ENCODE measurements at regions not wholly inside any gene's neighbourhood (a gene's known extent, or its start where the extent isn't known, plus 50 kb on each side); places are given as distances from the start of the nearest gene placed in this dataset.

- Histone ChIP-seq H4K20me1 (ENCODE audit: insufficient read depth, low read length) (no peaks in the 10 kb centered on the region), H3K4me3 (replicated peaks in 1 of 3; ENCODE audit: low read depth in 2 of 3, low read length in 3 of 3) (no peak overlapping the region), H3K27ac (ENCODE audit: low read depth in 1 of 2, low read length in 2 of 2) (no peak overlapping the region), H3K79me2 (ENCODE audit: insufficient read depth, low read length) (no peaks in the 10 kb centered on the region), H3K36me3 (replicated peaks in 1 of 2; ENCODE audit: control insufficient read depth in 1 of 2, insufficient read depth in 2 of 2, low read length in 2 of 2) (no peaks in the 10 kb centered on the region), H2AFZ (ENCODE audit: insufficient read depth, low read depth, low read length, poor library complexity, severe bottlenecking) (no peak overlapping the region), H3K9me3 (replicated peaks in 1 of 2; ENCODE audit: control insufficient read depth in 1 of 2, insufficient read depth in 1 of 2, low read length in 2 of 2) (peaks cover 0 to 4% of the 10 kb centered on the region in 2 donors), H3K27me3 (ENCODE audit: control insufficient read depth in 2 of 2, insufficient read depth in 2 of 2, low read length in 2 of 2) (no peaks in the 10 kb centered on the region), H3K4me2 (replicated peaks; ENCODE audit: extremely low read depth, low read length, poor library complexity, severe bottlenecking) (no peak overlapping the region), H3K9ac (ENCODE audit: insufficient read depth, low read length, poor library complexity, severe bottlenecking) (no peak overlapping the region), H3K4me1 (ENCODE audit: control insufficient read depth in 1 of 2, insufficient read depth in 2 of 2, low read length in 2 of 2) (no peaks in the 10 kb centered on the region)
- H3K36me3 Mint-ChIP-seq: no peaks in the 10 kb centered on the region
- TF ChIP-seq, protein P1, sequence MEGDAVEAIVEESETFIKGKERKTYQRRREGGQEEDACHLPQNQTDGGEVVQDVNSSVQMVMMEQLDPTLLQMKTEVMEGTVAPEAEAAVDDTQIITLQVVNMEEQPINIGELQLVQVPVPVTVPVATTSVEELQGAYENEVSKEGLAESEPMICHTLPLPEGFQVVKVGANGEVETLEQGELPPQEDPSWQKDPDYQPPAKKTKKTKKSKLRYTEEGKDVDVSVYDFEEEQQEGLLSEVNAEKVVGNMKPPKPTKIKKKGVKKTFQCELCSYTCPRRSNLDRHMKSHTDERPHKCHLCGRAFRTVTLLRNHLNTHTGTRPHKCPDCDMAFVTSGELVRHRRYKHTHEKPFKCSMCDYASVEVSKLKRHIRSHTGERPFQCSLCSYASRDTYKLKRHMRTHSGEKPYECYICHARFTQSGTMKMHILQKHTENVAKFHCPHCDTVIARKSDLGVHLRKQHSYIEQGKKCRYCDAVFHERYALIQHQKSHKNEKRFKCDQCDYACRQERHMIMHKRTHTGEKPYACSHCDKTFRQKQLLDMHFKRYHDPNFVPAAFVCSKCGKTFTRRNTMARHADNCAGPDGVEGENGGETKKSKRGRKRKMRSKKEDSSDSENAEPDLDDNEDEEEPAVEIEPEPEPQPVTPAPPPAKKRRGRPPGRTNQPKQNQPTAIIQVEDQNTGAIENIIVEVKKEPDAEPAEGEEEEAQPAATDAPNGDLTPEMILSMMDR (IDR thresholded peaks at IDR 0.05): no peak
- H3K27me3 Mint-ChIP-seq (ENCODE audit: low read depth in 3 of 3): peaks cover 0 to 2% (median 0%) of the 10 kb centered on the region in 3 donors
- WGBS (ENCODE audit: insufficient coverage): 58% methylated on average over 4 of the region's 6 CpGs
- H3K27ac Mint-ChIP-seq: no peak overlapping the region
- no peaks in the 10 kb centered on the region for H3K4me1 Mint-ChIP-seq
- intact Hi-C loops (cut with micrococcal nuclease): no loop called here
- peaks cover 0 to 6% (median 4%) of the 10 kb centered on the region in 7 donors for H3K9me3 Mint-ChIP-seq
- no peak overlapping the region for H3K4me3 Mint-ChIP-seq
- DNase-seq: no peak
Observed at GRCh38 chr18:55142410-55142809, 183.1 kb upstream of the CCDC68 start.

GRCh38 chr18:55141318-55141717, 182.1 kb upstream of the CCDC68 start:
- no peak for DNase-seq
- intact Hi-C loops (cut with micrococcal nuclease): no loop called here
- H2AFZ ChIP-seq (ENCODE audit: insufficient read depth, low read depth, low read length, poor library complexity, severe bottlenecking): no peak overlapping the region
- H3K36me3 ChIP-seq (replicated peaks in 1 of 2; ENCODE audit: control insufficient read depth in 1 of 2, insufficient read depth in 2 of 2, low read length in 2 of 2): no peaks in the 10 kb centered on the region
- H3K4me3 Mint-ChIP-seq: no peak overlapping the region
- no peak overlapping the region for H3K27ac ChIP-seq (ENCODE audit: low read depth in 1 of 2, low read length in 2 of 2)
- H4K20me1 ChIP-seq (ENCODE audit: insufficient read depth, low read length): no peaks in the 10 kb centered on the region
- no peaks in the 10 kb centered on the region for H3K79me2 ChIP-seq (ENCODE audit: insufficient read depth, low read length)
- no peak overlapping the region for H3K4me3 ChIP-seq (replicated peaks in 1 of 3; ENCODE audit: low read depth in 2 of 3, low read length in 3 of 3)
- H3K27me3 ChIP-seq (ENCODE audit: control insufficient read depth in 2 of 2, insufficient read depth in 2 of 2, low read length in 2 of 2): no peaks in the 10 kb centered on the region
- H3K9ac ChIP-seq (ENCODE audit: insufficient read depth, low read length, poor library complexity, severe bottlenecking): no peak overlapping the region
- no peak overlapping the region for H3K27ac Mint-ChIP-seq
- H3K9me3 ChIP-seq (replicated peaks in 1 of 2; ENCODE audit: control insufficient read depth in 1 of 2, insufficient read depth in 1 of 2, low read length in 2 of 2): peaks cover 0 to 4% of the 10 kb centered on the region in 2 donors
- H3K27me3 Mint-ChIP-seq (ENCODE audit: low read depth in 3 of 3): peaks cover 0 to 2% (median 2%) of the 10 kb centered on the region in 3 donors
- no peak overlapping the region for H3K4me2 ChIP-seq (replicated peaks; ENCODE audit: extremely low read depth, low read length, poor library complexity, severe bottlenecking)
- TF ChIP-seq, protein P1 (IDR thresholded peaks at IDR 0.05): no peak
- no peaks in the 10 kb centered on the region for H3K36me3 Mint-ChIP-seq
- no CpG with 5 or more reads among the region's 4 CpGs for WGBS (ENCODE audit: insufficient coverage)
- H3K4me1 ChIP-seq (ENCODE audit: control insufficient read depth in 1 of 2, insufficient read depth in 2 of 2, low read length in 2 of 2): no peaks in the 10 kb centered on the region
- H3K9me3 Mint-ChIP-seq: peaks cover 0 to 6% (median 3%) of the 10 kb centered on the region in 7 donors
- H3K4me1 Mint-ChIP-seq: no peaks in the 10 kb centered on the region

Data from CD14-positive monocyte (primary cell).